ENCODE measurements at regions not wholly inside any gene's neighbourhood (a gene's known extent, or its start where the extent isn't known, plus 50 kb on each side); places are given as distances from the start of the nearest gene placed in this dataset.

GRCh38 chr3:180447136-180447535, 154.8 kb upstream of the TTC14 start:
- TF ChIP-seq ZNF138 (CRISPR knock-in tag; IDR thresholded peaks at IDR 0.05; ENCODE audit: low read depth) (no peak), ZNF788 (CRISPR knock-in tag; IDR thresholded peaks at IDR 0.05; ENCODE audit: borderline replicate concordance) (no peak), HNRNPL (IDR thresholded peaks at IDR 0.05; ENCODE audit: low read depth, low read length) (no peak), ATF1 (CRISPR knock-in tag; IDR thresholded peaks at IDR 0.05) (no peak), ZBTB1 (CRISPR knock-in tag; IDR thresholded peaks at IDR 0.05; ENCODE audit: borderline replicate concordance) (no peak), ESRRA (CRISPR knock-in tag; IDR thresholded peaks at IDR 0.05; ENCODE audit: low read depth) (no peak), SOX13 (IDR thresholded peaks at IDR 0.05) (no peak), SOX13 (CRISPR knock-in tag; conservative IDR thresholded peaks at IDR 0.05 in 1 of 2, IDR thresholded peaks at IDR 0.05 in 1 of 2) (no peak), ZNF510 (CRISPR knock-in tag; IDR thresholded peaks at IDR 0.05; ENCODE audit: low read depth) (no peak), HDAC2 (CRISPR knock-in tag; IDR thresholded peaks at IDR 0.05) (no peak)
